ENCODE measurements at regions not wholly inside any gene's neighbourhood (a gene's known extent, or its start where the extent isn't known, plus 50 kb on each side); places are given as distances from the start of the nearest gene placed in this dataset.

DNA sequence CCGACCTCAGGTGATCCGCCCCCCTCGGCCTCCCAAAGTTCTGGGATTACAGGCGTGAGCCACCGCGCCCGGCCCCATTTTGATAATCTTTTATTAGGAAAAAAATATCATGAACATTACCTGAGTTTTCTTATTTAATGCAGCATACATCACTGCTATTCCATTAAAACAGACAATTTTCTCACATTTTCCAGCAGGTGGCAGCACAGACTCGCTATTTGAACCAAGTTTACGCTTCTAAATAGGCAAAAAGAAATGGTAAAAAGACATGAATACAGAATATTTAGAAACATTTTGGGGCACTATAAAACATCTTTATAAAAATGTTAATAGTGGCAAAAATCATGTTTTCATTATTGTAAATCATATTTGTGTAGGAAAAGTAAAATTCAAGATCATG lies 903.1 kb downstream of the SLITRK6 start:
- 16 to 24% (median 21%) methylated on average over 9 of the region's 9 CpGs for WGBS, 5 donors
- Histone ChIP-seq H3K27ac (no peak overlapping the region), H3K27me3 (replicated peaks in 1 of 7) (no peaks in the 10 kb centered on the region), H3K9me3 (no peaks in the 10 kb centered on the region), H3K4me3 (no peak overlapping the region), H3K36me3 (no peaks in the 10 kb centered on the region), H3K4me1 (no peaks in the 10 kb centered on the region)
- TF ChIP-seq, protein P1, sequence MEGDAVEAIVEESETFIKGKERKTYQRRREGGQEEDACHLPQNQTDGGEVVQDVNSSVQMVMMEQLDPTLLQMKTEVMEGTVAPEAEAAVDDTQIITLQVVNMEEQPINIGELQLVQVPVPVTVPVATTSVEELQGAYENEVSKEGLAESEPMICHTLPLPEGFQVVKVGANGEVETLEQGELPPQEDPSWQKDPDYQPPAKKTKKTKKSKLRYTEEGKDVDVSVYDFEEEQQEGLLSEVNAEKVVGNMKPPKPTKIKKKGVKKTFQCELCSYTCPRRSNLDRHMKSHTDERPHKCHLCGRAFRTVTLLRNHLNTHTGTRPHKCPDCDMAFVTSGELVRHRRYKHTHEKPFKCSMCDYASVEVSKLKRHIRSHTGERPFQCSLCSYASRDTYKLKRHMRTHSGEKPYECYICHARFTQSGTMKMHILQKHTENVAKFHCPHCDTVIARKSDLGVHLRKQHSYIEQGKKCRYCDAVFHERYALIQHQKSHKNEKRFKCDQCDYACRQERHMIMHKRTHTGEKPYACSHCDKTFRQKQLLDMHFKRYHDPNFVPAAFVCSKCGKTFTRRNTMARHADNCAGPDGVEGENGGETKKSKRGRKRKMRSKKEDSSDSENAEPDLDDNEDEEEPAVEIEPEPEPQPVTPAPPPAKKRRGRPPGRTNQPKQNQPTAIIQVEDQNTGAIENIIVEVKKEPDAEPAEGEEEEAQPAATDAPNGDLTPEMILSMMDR (IDR thresholded peaks at IDR 0.05 in 8 of 11, conservative IDR thresholded peaks at IDR 0.05 in 3 of 11): peak in 7 of 11 experiments; percentile 23 to 57 (median 50)
- no peak for TF ChIP-seq POLR2A (IDR thresholded peaks at IDR 0.05)
- DNase-seq: no peak
- intact Hi-C loops (cut with DNase I; ENCODE audit: low total_unique reads): loop anchor here (5.0 kb wide), 1 partner anchor 911 kb away; no protein-coding TSS in a partner anchor

DNA sequence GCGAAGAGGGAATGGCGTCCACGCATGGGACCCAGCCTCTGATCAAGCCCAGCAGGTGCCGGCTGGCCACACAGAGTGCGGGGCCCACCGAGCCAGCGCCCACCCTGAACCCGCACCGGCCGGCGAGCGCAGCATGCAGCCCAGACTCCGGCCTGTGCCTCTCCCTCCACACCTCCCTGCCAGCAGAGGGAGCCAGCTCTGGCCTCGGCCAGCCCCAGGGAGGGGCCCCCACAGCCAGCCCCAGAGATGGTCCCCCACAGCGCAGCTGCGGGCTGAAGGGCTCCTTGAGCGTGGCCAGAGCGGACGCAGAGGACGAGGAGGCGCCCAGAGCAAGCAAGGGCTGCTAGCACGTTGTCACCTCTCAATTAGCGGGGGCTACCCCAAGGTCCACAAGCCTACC lies 904.5 kb downstream of the SLITRK6 start:
- Histone ChIP-seq H3K4me1 (no peaks in the 10 kb centered on the region), H3K27ac (no peak overlapping the region), H3K36me3 (no peaks in the 10 kb centered on the region), H3K27me3 (replicated peaks in 1 of 7) (no peaks in the 10 kb centered on the region), H3K4me3 (no peak overlapping the region), H3K9me3 (no peaks in the 10 kb centered on the region)
- WGBS, 5 donors: 94 to 96% (median 95%) methylated on average over 11 to 23 of the region's 23 CpGs
- TF ChIP-seq POLR2A (IDR thresholded peaks at IDR 0.05): no peak
- intact Hi-C loops (cut with DNase I; ENCODE audit: low total_unique reads): loop anchor here (5.0 kb wide), 1 partner anchor 913 kb away; no protein-coding TSS in a partner anchor
- DNase-seq: peak; percentile 69

DNA sequence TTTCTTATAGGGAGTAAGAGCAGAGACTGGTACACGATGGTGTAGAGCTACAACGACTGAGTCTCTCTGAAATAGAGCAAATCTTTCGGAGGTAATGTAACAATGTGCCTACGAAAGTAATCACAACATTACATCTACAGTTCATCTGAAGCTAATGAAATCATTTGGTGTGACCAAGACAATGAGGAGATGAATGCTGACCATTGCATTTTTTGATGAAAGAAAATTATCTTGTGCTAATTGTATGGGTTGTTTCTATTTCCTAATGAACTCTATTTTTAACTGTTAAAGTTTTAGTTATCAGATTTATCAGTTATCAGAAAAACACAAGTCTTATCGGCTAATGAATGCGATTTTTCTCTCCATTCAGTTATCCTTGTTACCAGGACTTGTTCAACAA lies 913.4 kb downstream of the SLITRK6 start:
- intact Hi-C loops (cut with DNase I; ENCODE audit: low total_unique reads): no loop called here
- WGBS, 5 donors: 84 to 94% (median 85%) methylated on average over 6 of the region's 6 CpGs
- no peak overlapping the region for H3K4me3 ChIP-seq

DNA sequence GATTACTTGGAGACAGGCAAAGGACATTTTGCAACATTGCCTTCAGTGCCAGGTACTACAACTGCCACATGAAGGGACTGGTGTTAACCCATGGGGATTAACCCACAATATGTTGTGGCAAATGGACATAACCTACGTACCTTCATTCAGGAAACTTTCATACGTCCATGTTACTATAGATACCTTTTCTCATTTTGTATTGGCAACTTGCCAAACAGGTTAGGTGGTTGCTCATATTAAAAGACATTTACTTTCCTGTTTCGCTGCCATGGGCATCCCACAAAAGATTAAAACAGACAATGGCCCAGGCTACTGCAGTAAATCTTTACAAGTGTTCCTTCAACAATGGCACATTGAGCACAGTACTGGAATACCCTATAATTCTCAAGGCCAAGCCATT lies 925.3 kb downstream of the SLITRK6 start:
- Histone ChIP-seq H3K36me3 (no peaks in the 10 kb centered on the region), H3K9me3 (peaks cover 0 to 17% (median 11%) of the 10 kb centered on the region in 8 donors), H3K27me3 (replicated peaks in 1 of 7) (no peaks in the 10 kb centered on the region), H3K27ac (no peak overlapping the region), H3K4me3 (no peak overlapping the region), H3K4me1 (no peaks in the 10 kb centered on the region)
- TF ChIP-seq POLR2A (IDR thresholded peaks at IDR 0.05): no peak
- DNase-seq: no peak
- WGBS, 5 donors: 63 to 70% (median 65%) methylated on average over 3 of the region's 3 CpGs
- intact Hi-C loops (cut with DNase I; ENCODE audit: low total_unique reads): no loop called here

More for the DNA sequence above, 913.4 kb downstream of the SLITRK6 start:
- Histone ChIP-seq H3K9me3 (no peaks in the 10 kb centered on the region), H3K4me1 (no peaks in the 10 kb centered on the region), H3K27ac (no peak overlapping the region), H3K27me3 (replicated peaks in 1 of 7) (no peaks in the 10 kb centered on the region), H3K36me3 (no peaks in the 10 kb centered on the region)
- no peak for DNase-seq
- no peak for TF ChIP-seq POLR2A (IDR thresholded peaks at IDR 0.05)
- TF ChIP-seq, protein P1 (IDR thresholded peaks at IDR 0.05 in 8 of 11, conservative IDR thresholded peaks at IDR 0.05 in 3 of 11): no peak
- no peak for TF ChIP-seq POLR2AphosphoS5 (IDR thresholded peaks at IDR 0.05)

DNA sequence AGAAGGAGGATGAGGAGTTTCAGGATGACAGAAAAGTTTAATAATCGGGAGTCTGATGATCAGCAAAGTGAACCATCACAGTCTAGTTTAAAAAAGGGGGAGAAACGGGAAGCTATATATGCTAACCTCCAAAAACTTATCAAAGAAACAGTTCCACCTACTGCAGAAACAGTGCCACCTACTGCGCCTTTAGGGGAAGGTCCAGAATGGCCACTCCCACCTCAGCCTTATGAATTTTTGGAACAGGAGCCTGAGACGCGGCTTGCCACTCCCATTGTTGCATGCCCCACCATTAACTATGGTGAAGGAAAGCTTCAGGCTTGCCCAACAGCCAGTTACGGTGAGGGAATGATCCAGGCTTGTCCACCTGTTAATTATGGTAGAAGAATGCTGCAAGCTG lies 929.0 kb downstream of the SLITRK6 start:
- H3K27me3 ChIP-seq (replicated peaks in 1 of 7): no peaks in the 10 kb centered on the region
- H3K4me1 ChIP-seq: no peaks in the 10 kb centered on the region
- intact Hi-C loops (cut with DNase I; ENCODE audit: low total_unique reads): no loop called here
- H3K36me3 ChIP-seq: no peaks in the 10 kb centered on the region
- H3K27ac ChIP-seq: no peak overlapping the region
- no peak for DNase-seq
- 69 to 86% (median 77%) methylated on average over 6 of the region's 6 CpGs for WGBS, 5 donors
- H3K9me3 ChIP-seq: no peaks in the 10 kb centered on the region
- TF ChIP-seq, protein P1 (IDR thresholded peaks at IDR 0.05 in 8 of 11, conservative IDR thresholded peaks at IDR 0.05 in 3 of 11): no peak
- TF ChIP-seq POLR2AphosphoS5 (IDR thresholded peaks at IDR 0.05) (no peak), POLR2A (IDR thresholded peaks at IDR 0.05) (no peak)
- no peak overlapping the region for H3K4me3 ChIP-seq
